ENCODE measurements at regions not wholly inside any gene's neighbourhood (a gene's known extent, or its start where the extent isn't known, plus 50 kb on each side); places are given as distances from the start of the nearest gene placed in this dataset.
"Not testable (repeated sequence)": the region's sequence is repeated elsewhere in the genome, so short reads cannot be mapped to it uniquely, and the experiment has no call there.

DNA sequence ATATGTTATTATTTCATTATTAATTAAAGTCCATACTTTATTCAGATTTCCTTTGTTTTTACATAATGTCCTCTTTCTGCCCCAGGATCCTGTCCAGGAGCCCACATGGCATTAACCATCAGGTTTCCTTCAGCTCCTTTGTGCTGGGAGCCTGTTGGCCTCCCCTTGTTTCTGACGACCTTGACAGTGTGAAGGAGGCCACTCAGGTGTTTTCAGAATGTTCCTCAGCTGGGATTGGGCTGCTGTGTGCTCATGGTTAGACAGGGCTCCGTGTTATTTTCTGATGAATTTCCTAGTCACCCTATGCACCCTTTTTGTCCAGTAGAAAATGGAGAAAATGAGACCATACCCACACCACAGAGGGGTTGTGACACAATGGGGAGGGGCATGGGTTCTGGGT, 281.0 kb upstream of the FOXF1 start:
- DNase-seq (ENCODE audit: low read depth in 3 of 3): no peak

GRCh38 chr16:86229866-86230656, 280.3 kb upstream of the FOXF1 start:
- no peak for DNase-seq (ENCODE audit: low read depth in 3 of 3)

DNA sequence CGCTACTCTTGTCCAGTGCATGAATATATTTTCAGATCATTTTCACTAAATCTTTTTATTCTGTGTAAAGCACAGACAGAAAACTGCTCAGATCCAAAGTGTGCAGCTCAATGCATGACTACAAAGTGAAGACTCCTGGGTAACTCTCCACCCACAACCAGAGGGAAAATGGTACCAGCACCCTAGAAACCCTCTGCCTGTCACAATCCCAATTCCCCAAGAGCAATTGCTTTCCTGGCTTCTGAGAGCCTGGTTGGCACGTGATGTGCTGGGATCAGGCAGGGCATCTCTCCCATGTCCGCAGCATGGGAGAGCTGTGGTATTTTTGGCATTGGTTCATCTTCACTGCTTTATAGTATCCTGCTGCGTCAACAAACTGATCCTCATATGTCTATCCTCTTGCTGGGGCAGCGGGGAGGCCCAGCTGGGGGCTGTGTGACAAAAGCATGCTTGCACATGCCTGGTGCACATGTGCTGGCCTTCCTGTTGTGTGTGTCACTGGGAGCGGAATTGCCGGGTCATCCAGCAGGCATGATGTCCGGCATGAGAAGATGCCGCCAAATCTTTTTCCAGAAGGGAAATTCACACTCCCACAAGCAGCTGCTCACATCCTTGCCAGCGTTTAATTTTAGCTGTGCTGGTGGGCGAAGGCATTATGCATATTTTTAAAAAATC, 278.9 kb upstream of the FOXF1 start:
- DNase-seq (ENCODE audit: low read depth in 3 of 3): no peak

GRCh38 chr16:86231996-86232350, 278.4 kb upstream of the FOXF1 start:
- no peak for DNase-seq (ENCODE audit: low read depth in 3 of 3)

DNA sequence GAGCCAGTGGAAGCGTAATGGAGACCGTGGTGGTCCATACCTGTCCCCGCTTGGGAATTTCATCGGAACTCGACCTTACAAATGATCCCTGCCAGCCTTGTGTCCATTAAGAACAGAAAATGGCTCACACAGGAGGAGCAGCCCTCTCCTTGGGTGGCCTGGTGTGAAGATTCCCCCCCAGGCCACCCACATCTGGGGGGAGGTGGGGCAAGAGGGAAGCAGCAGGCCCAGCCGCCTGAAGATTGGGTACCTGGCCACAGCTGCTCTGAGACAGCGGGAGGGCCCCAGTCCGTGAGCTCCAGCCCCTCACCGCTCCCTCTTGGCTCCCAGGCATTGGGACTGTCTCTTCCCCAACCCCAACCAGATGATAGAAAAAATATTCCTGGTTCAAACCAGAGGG, 277.8 kb upstream of the FOXF1 start:
- no peak for DNase-seq (ENCODE audit: low read depth in 3 of 3)

DNA sequence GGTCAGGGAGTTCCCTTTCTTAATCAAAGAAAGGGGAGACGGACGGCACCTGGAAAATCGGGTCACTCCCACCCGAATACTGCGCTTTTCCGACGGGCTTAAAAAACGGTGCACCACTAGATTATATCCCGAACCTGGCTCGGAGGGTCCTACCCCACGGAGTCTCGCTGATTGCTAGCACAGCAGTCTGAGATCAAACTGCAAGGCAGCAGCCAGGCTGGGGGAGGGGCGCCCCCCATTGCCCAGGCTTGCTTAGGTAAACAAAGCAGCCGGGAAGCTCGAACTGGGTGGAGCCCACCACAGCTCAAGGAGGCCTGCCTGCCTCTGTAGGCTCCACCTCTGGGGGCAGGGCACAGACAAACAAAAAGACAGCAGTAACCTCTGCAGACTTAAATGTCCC, 276.8 kb upstream of the FOXF1 start:
- DNase-seq (ENCODE audit: low read depth in 3 of 3): not testable (repeated sequence)

- DNase-seq (ENCODE audit: low read depth in 3 of 3): no peak
These were observed 270.9 kb upstream of the FOXF1 start for GRCh38 chr16:86239381-86239780.

DNA sequence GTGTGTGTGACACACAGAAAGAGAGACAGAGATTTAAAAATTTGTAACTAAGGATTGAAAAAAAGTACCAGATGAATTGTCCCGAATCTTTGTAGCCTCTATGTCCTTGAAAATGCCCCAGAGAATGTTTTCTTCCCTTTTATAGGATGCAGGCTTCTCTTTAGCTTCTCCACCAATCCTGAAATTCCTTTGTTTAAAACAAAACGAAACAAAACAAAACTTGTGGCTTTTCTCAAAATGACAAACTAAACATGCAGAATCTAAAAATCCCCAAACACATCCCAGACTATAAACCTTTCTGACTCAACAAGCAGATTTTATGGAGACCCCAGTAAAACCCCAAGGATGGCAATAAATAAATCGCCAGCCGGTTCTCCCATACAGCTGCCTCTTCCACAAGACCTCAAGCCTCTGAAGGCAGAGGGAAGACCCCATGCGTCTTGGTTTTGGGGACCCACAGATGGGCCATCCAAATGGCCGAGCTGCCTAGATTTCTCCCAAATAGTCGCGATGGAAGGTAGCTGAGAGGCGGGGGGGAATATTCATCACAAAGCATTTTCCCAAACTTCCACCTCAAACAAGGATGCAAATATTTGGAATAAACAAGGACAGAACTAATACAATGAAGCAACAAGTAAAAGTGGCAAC, 269.5 kb upstream of the FOXF1 start:
- DNase-seq (ENCODE audit: low read depth in 3 of 3): no peak

DNA sequence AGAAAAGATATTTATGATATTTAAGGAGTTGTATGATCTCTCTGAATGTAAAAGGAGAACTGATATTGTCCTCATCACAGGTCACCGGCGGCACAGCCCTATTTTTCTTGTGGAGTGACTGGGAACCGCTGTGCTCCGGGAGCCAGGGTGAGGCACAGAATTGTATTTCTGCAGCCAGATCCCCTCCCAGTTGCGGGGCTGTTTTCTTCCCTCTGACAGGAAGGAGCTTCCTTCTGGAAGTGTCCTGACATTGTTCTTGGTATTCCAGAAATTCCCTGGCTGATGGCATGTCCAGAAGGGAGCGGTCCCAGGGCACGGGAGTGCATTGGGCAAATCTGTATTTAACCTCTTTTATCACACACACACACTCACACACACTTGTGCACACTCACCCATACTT, 268.6 kb upstream of the FOXF1 start:
- no peak for DNase-seq (ENCODE audit: low read depth in 3 of 3)

DNA sequence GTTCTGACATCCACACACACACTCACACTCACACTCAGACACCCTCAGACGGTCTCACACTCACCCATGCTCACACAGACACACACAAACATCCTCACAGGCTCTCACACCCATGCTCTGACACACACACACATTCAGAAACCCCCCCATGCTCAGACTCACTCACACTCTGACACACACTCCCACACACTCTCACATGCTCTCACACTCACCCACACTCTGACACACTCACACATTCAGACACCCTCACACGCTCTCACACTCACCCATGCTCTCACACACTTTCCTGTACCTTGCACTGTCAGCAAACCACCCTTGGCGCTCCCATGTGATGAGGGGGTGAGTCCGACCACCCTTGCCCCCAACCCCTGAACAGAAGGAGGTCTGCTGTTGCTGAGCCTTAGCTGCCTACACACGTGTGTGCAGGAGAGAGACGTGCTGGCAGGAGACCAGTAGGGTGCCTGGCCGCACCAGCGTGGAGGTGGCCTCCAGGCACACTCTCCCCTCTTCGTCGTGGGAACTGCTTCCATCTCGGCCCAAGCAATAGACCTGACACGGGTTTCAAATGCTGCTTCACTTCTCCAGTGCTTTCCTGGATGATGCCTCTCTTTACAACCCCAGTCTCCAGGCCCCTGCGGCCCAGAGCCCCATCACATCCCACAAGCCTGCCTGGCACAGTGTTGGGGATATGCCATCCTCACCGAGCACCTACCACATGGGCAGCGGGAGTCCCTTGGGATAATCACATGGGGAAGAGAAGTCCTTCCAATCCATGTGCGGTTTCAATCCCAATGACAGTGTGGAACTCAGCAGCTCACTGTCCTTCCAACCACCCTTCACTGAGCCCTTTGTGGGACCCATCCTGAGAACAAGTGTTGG, 267.8 kb upstream of the FOXF1 start:
- DNase-seq (ENCODE audit: low read depth in 3 of 3): no peak

DNA sequence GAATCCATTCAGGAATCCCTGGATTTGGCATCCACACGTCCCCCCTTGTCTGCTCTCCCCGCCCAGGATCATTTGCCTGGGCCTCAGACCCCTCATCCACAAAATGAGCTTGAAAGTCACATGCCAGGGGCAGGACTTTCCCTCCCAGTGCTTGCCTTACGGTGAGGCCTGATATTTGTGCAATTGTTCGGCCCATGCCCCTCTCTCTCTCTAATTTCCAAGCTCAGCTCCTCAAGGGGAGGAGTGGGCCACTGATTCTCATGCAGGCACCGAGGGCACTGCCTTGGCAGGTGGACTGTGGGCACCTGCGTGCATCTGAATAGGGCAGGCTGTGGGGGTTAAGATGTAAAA, 267.2 kb upstream of the FOXF1 start:
- DNase-seq (ENCODE audit: low read depth in 3 of 3): no peak

DNA sequence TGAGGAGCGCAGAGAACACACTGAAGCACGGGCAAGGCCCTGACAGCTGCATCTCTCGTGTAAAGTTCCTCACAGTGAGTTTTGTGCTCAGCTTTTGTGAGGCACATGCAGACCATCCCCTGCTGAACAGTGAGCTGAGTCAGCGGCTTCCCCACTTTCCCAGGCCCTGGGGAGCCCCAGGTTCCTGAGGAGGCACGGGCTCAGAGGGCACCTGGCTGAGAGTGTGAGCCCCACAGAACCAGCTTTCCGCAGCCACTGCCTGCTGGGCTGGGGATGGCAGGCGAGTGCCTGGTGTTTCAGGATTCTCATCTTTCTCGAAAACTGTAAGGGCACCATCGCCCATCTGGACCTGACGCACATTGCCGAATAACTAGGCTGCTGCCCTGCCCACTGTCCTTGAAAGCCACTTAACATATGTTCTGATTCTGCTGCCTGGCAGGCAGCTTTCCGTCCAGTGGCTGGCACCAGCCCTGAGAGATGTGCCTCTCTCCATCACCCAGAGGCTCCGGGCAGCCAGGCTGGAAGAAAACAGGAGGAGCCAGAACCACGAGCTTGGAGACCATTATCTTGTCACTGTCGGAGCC, 266.7 kb upstream of the FOXF1 start:
- no peak for DNase-seq (ENCODE audit: low read depth in 3 of 3)

DNA sequence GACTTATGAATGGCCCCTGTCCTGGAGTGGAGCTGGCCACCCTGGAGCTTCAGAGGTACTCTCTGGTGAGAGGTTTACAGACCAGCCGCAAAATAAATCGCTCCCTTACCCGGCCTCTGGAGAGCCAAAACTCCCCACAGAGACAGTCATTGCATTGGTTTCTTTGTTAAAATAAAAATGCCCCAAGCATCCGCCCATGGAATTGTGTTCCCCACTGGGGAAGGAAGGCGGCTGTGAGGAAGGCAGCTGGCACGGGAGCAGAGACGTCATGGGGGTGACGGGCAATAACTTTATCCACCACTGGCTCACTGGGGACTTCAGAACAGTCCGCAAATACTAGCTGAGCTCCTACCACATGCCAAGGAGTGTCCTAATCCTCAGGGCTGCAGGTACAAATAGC, 266.2 kb upstream of the FOXF1 start:
- no peak for DNase-seq (ENCODE audit: low read depth in 3 of 3)

- DNase-seq (ENCODE audit: low read depth in 3 of 3): no peak
These were observed 265.4 kb upstream of the FOXF1 start for GRCh38 chr16:86244936-86245335.

DNA sequence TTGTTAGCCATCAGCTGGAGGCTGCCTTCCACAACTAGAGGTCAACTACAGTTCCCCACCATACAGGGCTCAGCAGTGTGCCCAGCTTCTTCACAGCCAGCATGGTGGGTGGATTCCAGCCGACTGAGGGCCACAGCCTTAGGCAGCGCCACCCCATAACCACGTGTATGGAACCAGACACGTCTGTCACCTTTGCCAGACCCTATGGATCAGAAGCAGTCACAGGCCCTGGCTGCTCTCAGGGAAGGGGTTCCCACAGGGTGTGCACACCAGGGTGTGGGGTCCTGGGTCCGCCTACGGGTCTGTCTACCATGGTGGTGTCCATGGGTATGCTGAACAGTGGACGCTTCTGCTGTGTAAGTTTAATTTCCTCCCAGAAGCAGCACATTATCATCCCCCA, 265.0 kb upstream of the FOXF1 start:
- no peak for DNase-seq (ENCODE audit: low read depth in 3 of 3)

GRCh38 chr16:86245895-86246294, 264.4 kb upstream of the FOXF1 start:
- no peak for DNase-seq (ENCODE audit: low read depth in 3 of 3)

- no peak for DNase-seq (ENCODE audit: low read depth in 3 of 3)
These were observed 261.9 kb upstream of the FOXF1 start for GRCh38 chr16:86248310-86248905.

GRCh38 chr16:86249631-86250030, 260.7 kb upstream of the FOXF1 start:
- no peak for DNase-seq (ENCODE audit: low read depth in 3 of 3)

DNA sequence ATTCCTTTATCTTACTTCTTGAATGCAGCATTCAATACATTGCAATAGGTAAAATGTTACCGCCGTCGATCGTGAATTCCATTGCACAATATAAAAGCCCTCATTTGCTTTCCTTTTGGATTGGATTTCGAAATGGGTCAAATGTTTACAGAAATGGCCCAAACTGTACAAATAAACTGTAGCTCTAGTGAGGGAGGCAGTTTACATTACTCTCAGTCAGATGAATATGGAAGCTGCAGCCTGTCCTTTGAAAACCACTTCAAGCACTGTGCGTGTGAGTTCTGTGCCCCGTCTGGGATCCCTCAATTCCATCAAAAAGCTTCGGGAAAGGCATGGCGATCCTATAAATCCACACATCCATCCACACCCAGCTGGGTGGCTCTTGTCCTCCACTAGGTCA, 258.6 kb upstream of the FOXF1 start:
- no peak for DNase-seq (ENCODE audit: low read depth in 3 of 3)

DNA sequence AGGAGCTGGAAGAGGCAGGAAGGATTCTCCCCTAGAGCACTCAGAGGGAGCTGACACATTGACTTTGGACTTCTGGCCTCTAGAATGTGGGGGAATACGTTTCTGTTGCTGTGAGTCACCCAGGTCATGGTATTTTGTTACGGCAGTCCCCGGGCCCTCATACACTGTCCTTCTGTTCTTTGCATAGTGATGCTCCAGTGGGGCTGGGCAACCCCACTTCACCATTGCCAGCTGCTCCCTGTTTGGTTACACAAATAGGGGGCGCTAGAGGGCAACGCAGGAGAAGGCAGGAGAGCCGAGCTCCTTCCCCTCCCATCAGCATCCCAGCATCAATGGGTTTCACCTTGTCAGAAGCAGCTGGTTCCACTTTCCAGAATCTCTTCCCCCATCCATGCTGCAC, 257.7 kb upstream of the FOXF1 start:
- peak in 1 of 3 experiments; percentile 1 for DNase-seq (ENCODE audit: low read depth in 3 of 3)

DNA sequence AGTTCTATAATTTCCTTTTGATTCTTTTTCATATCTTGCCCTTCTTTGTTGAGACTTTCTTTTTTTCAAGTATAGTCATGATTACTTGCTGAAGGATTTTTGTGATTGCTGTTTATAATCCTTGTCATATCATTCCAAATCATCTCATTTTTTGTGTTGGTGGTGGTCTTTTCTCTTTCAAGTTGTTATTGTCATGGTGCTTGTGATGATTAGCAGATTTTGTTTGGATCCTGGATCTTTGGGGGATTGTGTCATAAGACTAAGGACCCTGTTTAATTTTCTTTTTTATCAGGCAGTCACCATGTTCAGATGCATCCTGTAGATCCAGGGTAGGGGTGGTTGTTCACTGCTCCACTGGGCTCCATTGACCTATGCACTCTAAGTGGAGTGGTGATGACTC, 254.4 kb upstream of the FOXF1 start:
- DNase-seq (ENCODE audit: low read depth in 3 of 3): no peak

All from stimulated activated CD4-positive, alpha-beta T cell treated with anti-CD3 and anti-CD28 coated beads, TNF-alpha, amount 100 ng/mL, for 24 hours (primary cell).